H9 (cell line): ENCODE measurements at regions not wholly inside any gene's neighbourhood (a gene's known extent, or its start where the extent isn't known, plus 50 kb on each side); places are given as distances from the start of the nearest gene placed in this dataset.

Source experiments
- DNase-seq: peaks from one replicate; pipeline ENCODE4 v3.0.0-alpha.2; 2017
- H2AFZ ChIP-seq: one replicate; pipeline ENCODE4 v1.6.1; 2013; ENCODE audit warnings: mild to moderate bottlenecking, low read length, control low read depth, moderate library complexity
- H2AK5ac ChIP-seq: 2 replicates; pipeline ENCODE4 v1.6.1; 2013; ENCODE audit warnings: low read length, control low read depth, mixed read lengths; ENCODE audit not compliant: insufficient read length
- H2BK120ac ChIP-seq: one replicate; pipeline ENCODE4 v1.6.1; 2013; ENCODE audit warnings: low read depth, mild to moderate bottlenecking, low read length, control low read depth, inconsistent platforms; ENCODE audit not compliant: poor library complexity, severe bottlenecking
- H2BK12ac ChIP-seq: 2 replicates; pipeline ENCODE4 v1.6.1; 2013; ENCODE audit warnings: low read length, control low read depth, mixed read lengths, low read depth; ENCODE audit not compliant: insufficient read length
- H2BK15ac ChIP-seq: 2 replicates; pipeline ENCODE4 v1.6.1; 2013; ENCODE audit warnings: low read depth, low read length, control low read depth
- H2BK20ac ChIP-seq: one replicate; pipeline ENCODE4 v1.6.1; 2013; ENCODE audit warnings: low read depth, mild to moderate bottlenecking, low read length, control low read depth, inconsistent platforms; ENCODE audit not compliant: poor library complexity, severe bottlenecking
- H2BK5ac ChIP-seq: 2 replicates; pipeline ENCODE4 v1.6.1; 2013; ENCODE audit warnings: low read length, control low read depth, mixed read lengths; ENCODE audit not compliant: insufficient read length
- H3K14ac ChIP-seq: 2 replicates; pipeline ENCODE4 v1.6.1; 2013; ENCODE audit warnings: low read length, control low read depth; ENCODE audit not compliant: insufficient read depth
- H3K18ac ChIP-seq: 2 replicates; pipeline ENCODE4 v1.6.1; 2013; ENCODE audit warnings: low read depth, mild to moderate bottlenecking, mixed read lengths, low read length, control low read depth; ENCODE audit not compliant: insufficient read length
- H3K23ac ChIP-seq: 2 replicates; pipeline ENCODE4 v1.6.1; 2013; ENCODE audit warnings: low read length, control low read depth, mixed read lengths, low read depth; ENCODE audit not compliant: insufficient read length
- H3K23me2 ChIP-seq: 2 replicates; pipeline ENCODE4 v1.6.1; 2013; ENCODE audit warnings: low read depth, mild to moderate bottlenecking, mixed read lengths, low read length, control low read depth; ENCODE audit not compliant: insufficient read length, poor library complexity, severe bottlenecking
- H3K27ac ChIP-seq: 2 replicates; pipeline ENCODE4 v1.5.1; 2013; ENCODE audit warnings: low read length, control low read depth, mixed read lengths, low read depth; ENCODE audit not compliant: insufficient read length
- H3K27me3 ChIP-seq: 2 replicates; pipeline ENCODE4 v1.6.1; 2013; ENCODE audit warnings: low read length, control low read depth, inconsistent platforms; ENCODE audit not compliant: insufficient read depth
- H3K4ac ChIP-seq: 2 replicates; pipeline ENCODE4 v1.6.1; 2013; ENCODE audit warnings: low read depth, mild to moderate bottlenecking, control low read depth, inconsistent platforms, low read length, moderate library complexity
- H3K4me1 ChIP-seq: 2 replicates; pipeline ENCODE4 v1.6.1; 2013; ENCODE audit warnings: low read length, control low read depth, inconsistent platforms; ENCODE audit not compliant: insufficient read depth
- H3K4me2 ChIP-seq: 2 replicates; pipeline ENCODE4 v1.6.1; 2013; ENCODE audit warnings: low read length, control low read depth, mixed read lengths; ENCODE audit not compliant: insufficient read length, insufficient read depth
- H3K56ac ChIP-seq: 2 replicates; pipeline ENCODE4 v1.6.1; 2013; ENCODE audit warnings: low read depth, mild to moderate bottlenecking, mixed read lengths, low read length, control low read depth; ENCODE audit not compliant: insufficient read length
- H3K79me1 ChIP-seq: 2 replicates; pipeline ENCODE4 v1.6.1; 2013; ENCODE audit warnings: low read depth, mild to moderate bottlenecking, moderate library complexity, low read length, control low read depth, inconsistent platforms; ENCODE audit not compliant: insufficient read depth, poor library complexity, severe bottlenecking
- H3K79me2 ChIP-seq: 2 replicates; pipeline ENCODE4 v1.6.1; 2013; ENCODE audit warnings: low read length, control low read depth, inconsistent platforms; ENCODE audit not compliant: insufficient read depth
- H3K9ac ChIP-seq: 2 replicates; pipeline ENCODE4 v1.6.1; 2013; ENCODE audit warnings: low read length, control low read depth, mixed read lengths; ENCODE audit not compliant: insufficient read length; ENCODE audit errors: extremely low read depth
- H3K9me3 ChIP-seq: one replicate; pipeline ENCODE4 v1.6.1; 2013; ENCODE audit warnings: low read depth, low read length, inconsistent platforms; ENCODE audit not compliant: control insufficient read depth
- H3T11ph ChIP-seq: one replicate; pipeline ENCODE4 v1.6.1; 2013; ENCODE audit warnings: mild to moderate bottlenecking, low read length, control low read depth, inconsistent platforms
- H4K20me1 ChIP-seq: one replicate; pipeline ENCODE4 v1.6.1; 2013; ENCODE audit not compliant: control insufficient read depth, insufficient read length, insufficient read depth
- H4K5ac ChIP-seq: 2 replicates; pipeline ENCODE4 v1.6.1; 2013; ENCODE audit warnings: low read depth, mild to moderate bottlenecking, mixed read lengths, low read length, control low read depth; ENCODE audit not compliant: insufficient read length
- H4K8ac ChIP-seq: replicated peaks from 2 replicates; pipeline ENCODE4 v1.6.1; 2013; ENCODE audit warnings: low read length, control low read depth, mixed read lengths, low read depth; ENCODE audit not compliant: insufficient read length
- H4K91ac ChIP-seq: 2 replicates; pipeline ENCODE4 v1.6.1; 2013; ENCODE audit warnings: low read depth, mild to moderate bottlenecking, moderate library complexity, mixed read lengths, low read length, control low read depth; ENCODE audit not compliant: insufficient read length
- H3K27ac Mint-ChIP-seq, 3 experiments: 2 replicates in 2 of 3; 3 replicates in 1 of 3; pipeline ENCODE4 v1.8.0; 2020 to 2021; ENCODE audit warnings: mixed read lengths in 3 of 3, mild to moderate bottlenecking in 1 of 3, moderate library complexity in 1 of 3
- H3K27me3 Mint-ChIP-seq: 2 replicates; pipeline ENCODE4 v1.8.0; 2021; ENCODE audit warnings: low read depth, mild to moderate bottlenecking, moderate library complexity, mixed read lengths
- H3K36me3 Mint-ChIP-seq, 3 experiments: 2 replicates in 2 of 3; 3 replicates in 1 of 3; pipeline ENCODE4 v1.8.0; 2020 to 2021; ENCODE audit warnings: low read depth in 3 of 3, mixed read lengths in 3 of 3; ENCODE audit not compliant: insufficient read depth in 1 of 3
- H3K4me1 Mint-ChIP-seq, 2 experiments: 2 replicates each; pipeline ENCODE4 v1.8.0; 2020; ENCODE audit warnings: mixed read lengths in 2 of 2
- H3K4me3 Mint-ChIP-seq, 2 experiments: 2 replicates in 1 of 2; 3 replicates in 1 of 2; pipeline ENCODE4 v1.8.0; 2020 to 2021; ENCODE audit warnings: mild to moderate bottlenecking in 2 of 2, mixed read lengths in 2 of 2, moderate library complexity in 1 of 2
- H3K9me3 Mint-ChIP-seq, 2 experiments: 2 replicates in 1 of 2; 3 replicates in 1 of 2; pipeline ENCODE4 v1.8.0; 2020; ENCODE audit warnings: mild to moderate bottlenecking in 2 of 2, mixed read lengths in 2 of 2, moderate library complexity in 1 of 2
- WGBS: extraction: QIAGEN DNeasy Blood & Tissue Kit; methylation state at CpG from one replicate; pipeline ENCODE4 v1.1.7; 2013; ENCODE audit warnings: missing lambda C conversion rate, low lambda C conversion rate, mixed read lengths; ENCODE audit not compliant: insufficient read length; ENCODE audit errors: extremely low coverage; 5-methylcytosine and 5-hydroxymethylcytosine counted together
- TF ChIP-seq, protein P1 (sequence below): fragments of 200-600 bp; sonication (generic); conservative IDR thresholded peaks from 3 replicates; pipeline ENCODE4 v1.8.0; 2021; ENCODE audit warnings: antibody characterized with exemption, mild to moderate bottlenecking

GRCh38 chr17:33777674-33778073 lies 477.4 kb upstream of the CCL2 start:
- no peak overlapping the region for H2AFZ ChIP-seq
- Mint-ChIP-seq H3K36me3 (no peaks in the 10 kb centered on the region), H3K4me1 (peaks cover 4 to 5% of the 10 kb centered on the region in 2 experiments), H3K27me3 (peaks cover 6% of the 10 kb centered on the region), H3K27ac (no peak overlapping the region; a peak in 1 of 7 replicates), H3K4me3 (no peak overlapping the region), H3K9me3 (no peaks in the 10 kb centered on the region)
- no peak overlapping the region for H2BK15ac ChIP-seq
- WGBS = no CpG with 5 or more reads among the region's 5 CpGs
- H2AK5ac ChIP-seq = no peak overlapping the region
- H3K27ac ChIP-seq = no peak overlapping the region
- no peak overlapping the region for H2BK20ac ChIP-seq
- H4K8ac ChIP-seq = no peak overlapping the region
- H3K14ac ChIP-seq = no peak overlapping the region
- no peaks in the 10 kb centered on the region for H4K20me1 ChIP-seq
- H3K18ac ChIP-seq = no peak overlapping the region
- DNase-seq = no peak
- no peak overlapping the region for H3K4ac ChIP-seq
- no peak overlapping the region for H3K56ac ChIP-seq
- no peak overlapping the region for H2BK5ac ChIP-seq
- H3K4me1 ChIP-seq = no peaks in the 10 kb centered on the region
- no peaks in the 10 kb centered on the region for H3K9me3 ChIP-seq
- H4K5ac ChIP-seq = no peak overlapping the region
- no peak overlapping the region for H2BK120ac ChIP-seq
- H3K27me3 ChIP-seq = no peaks in the 10 kb centered on the region
- H3K23ac ChIP-seq = no peak overlapping the region
- no peaks in the 10 kb centered on the region for H3K23me2 ChIP-seq
- TF ChIP-seq, protein P1, sequence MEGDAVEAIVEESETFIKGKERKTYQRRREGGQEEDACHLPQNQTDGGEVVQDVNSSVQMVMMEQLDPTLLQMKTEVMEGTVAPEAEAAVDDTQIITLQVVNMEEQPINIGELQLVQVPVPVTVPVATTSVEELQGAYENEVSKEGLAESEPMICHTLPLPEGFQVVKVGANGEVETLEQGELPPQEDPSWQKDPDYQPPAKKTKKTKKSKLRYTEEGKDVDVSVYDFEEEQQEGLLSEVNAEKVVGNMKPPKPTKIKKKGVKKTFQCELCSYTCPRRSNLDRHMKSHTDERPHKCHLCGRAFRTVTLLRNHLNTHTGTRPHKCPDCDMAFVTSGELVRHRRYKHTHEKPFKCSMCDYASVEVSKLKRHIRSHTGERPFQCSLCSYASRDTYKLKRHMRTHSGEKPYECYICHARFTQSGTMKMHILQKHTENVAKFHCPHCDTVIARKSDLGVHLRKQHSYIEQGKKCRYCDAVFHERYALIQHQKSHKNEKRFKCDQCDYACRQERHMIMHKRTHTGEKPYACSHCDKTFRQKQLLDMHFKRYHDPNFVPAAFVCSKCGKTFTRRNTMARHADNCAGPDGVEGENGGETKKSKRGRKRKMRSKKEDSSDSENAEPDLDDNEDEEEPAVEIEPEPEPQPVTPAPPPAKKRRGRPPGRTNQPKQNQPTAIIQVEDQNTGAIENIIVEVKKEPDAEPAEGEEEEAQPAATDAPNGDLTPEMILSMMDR = no peak
- no peaks in the 10 kb centered on the region for H3K79me2 ChIP-seq
- no peak overlapping the region for H2BK12ac ChIP-seq
- H3K4me2 ChIP-seq = no peak overlapping the region
- no peak overlapping the region for H3T11ph ChIP-seq
- H3K9ac ChIP-seq = no peak overlapping the region
- H4K91ac ChIP-seq = no peak overlapping the region
- no peaks in the 10 kb centered on the region for H3K79me1 ChIP-seq
